Dendritic cell treated with granulocyte-macrophage colony-stimulating factor and Interleukin-4, amounts not matched to agents 40 ng/mL and 50 ng/mL, for 4 days (primary cell): ENCODE measurements at regions not wholly inside any gene's neighbourhood (a gene's known extent, or its start where the extent isn't known, plus 50 kb on each side); places are given as distances from the start of the nearest gene placed in this dataset.
"Not testable (repeated sequence)": the region's sequence is repeated elsewhere in the genome, so short reads cannot be mapped to it uniquely, and the experiment has no call there.

Source experiments
- H3K27ac Mint-ChIP-seq: one replicate; pipeline ENCODE4 v1.8.0; 2022; ENCODE audit warnings: mild to moderate bottlenecking, mixed read lengths
- H3K27me3 Mint-ChIP-seq: one replicate; pipeline ENCODE4 v1.8.0; 2022; ENCODE audit warnings: mild to moderate bottlenecking, mixed read lengths
- H3K36me3 Mint-ChIP-seq: one replicate; pipeline ENCODE4 v1.8.0; 2022; ENCODE audit warnings: low read depth, mixed read lengths
- H3K4me1 Mint-ChIP-seq: one replicate; pipeline ENCODE4 v1.8.0; 2022; ENCODE audit warnings: low read depth, mixed read lengths
- H3K4me3 Mint-ChIP-seq: one replicate; pipeline ENCODE4 v1.8.0; 2022; ENCODE audit warnings: mild to moderate bottlenecking, moderate library complexity, mixed read lengths
- H3K9me3 Mint-ChIP-seq: one replicate; pipeline ENCODE4 v1.8.0; 2022; ENCODE audit warnings: mixed read lengths
- intact Hi-C: fragments of 100-400 bp; cut with micrococcal nuclease; formaldehyde crosslinking; loops from one replicate; pipeline ENCODE4 v1.15.0; 2022

DNA sequence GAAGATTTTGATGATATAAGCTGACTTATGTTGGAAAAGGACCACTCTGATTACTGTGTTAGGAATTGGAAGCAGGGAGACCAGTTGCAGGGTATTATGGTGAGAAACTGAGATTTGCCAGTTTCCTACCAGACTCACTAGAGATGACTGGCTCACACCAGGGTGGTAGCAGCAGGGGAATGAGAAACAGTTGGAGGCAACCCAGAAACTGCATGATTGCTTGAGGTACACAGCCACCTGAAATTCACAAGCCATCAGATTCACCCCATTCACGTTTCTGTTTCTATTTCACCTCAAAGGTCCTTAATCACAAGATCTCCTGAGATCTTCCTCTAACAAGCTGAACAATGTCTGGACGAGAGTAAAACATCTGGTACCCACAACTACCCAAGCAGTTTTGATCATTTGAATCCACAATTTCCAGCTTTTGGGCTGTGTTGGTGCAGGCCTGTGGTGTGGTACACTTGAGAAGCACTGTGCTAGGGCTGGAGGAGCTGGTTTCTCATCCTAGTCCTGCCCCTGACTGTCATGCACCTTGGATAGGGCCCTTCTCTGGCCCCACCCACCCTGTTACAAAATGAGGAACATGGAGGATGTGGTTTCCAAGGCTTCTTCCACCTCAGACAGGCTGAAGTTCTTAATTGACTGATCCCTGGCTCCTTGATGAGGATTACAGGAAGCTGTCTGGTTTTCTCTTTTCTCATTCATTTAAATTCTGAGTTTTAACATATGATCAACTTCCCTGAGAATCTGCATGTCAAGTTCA, 233.4 kb downstream of the INSC start:
- intact Hi-C loops, result no loop called here
- no peaks in the 10 kb centered on the region for H3K4me1 Mint-ChIP-seq
- no peak overlapping the region for H3K27ac Mint-ChIP-seq
- no peaks in the 10 kb centered on the region for H3K27me3 Mint-ChIP-seq
- H3K9me3 Mint-ChIP-seq, result no peaks in the 10 kb centered on the region
- no peaks in the 10 kb centered on the region for H3K36me3 Mint-ChIP-seq
- no peak overlapping the region for H3K4me3 Mint-ChIP-seq

DNA sequence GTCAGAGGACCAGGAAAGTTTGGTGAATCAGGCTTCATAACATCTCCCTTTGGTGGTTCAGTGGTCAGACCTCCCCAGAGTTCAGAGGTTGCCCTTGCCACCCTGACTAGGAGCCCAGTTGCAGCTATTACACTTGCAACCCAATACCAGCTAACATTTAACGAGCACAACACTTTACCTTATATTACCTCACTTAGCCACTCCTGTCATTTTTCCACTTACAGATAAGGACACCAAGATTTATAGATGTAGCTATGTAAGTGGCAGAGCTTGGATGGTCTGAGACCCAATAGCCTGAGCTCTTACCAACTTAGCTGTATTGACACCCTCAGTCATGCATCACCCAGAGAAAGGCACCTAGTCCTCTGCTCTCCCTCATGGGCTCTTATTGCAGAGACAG, 234.7 kb downstream of the INSC start:
- intact Hi-C loops, result no loop called here
- Mint-ChIP-seq H3K4me3 (no peak overlapping the region), H3K27me3 (no peaks in the 10 kb centered on the region), H3K36me3 (no peaks in the 10 kb centered on the region), H3K4me1 (no peaks in the 10 kb centered on the region), H3K9me3 (no peaks in the 10 kb centered on the region), H3K27ac (no peak overlapping the region)

DNA sequence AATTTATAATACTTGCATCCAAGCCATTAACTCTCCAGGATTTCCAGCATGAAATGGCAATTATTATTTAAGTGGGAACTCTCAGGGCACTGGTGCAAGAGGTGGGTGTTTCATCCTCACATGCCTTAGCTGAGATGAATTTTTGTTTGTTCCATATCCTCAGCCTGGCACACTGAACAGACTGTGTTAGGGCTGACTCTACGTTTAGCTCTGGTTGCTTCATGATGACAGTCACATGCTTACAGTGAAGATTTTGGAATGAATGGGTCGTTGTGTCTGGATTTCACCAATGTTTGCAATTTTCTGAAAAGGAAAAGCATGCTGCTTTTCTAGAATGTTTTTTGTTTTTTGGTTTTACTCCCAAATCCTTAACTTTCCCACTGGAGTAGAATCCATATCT, 246.6 kb downstream of the INSC start:
- H3K36me3 Mint-ChIP-seq, result no peaks in the 10 kb centered on the region
- intact Hi-C loops, result no loop called here

GRCh38 chr11:15365286-15365685, 250.6 kb downstream of the INSC start:
- H3K27ac Mint-ChIP-seq, H3K27me3 Mint-ChIP-seq, H3K36me3 Mint-ChIP-seq, H3K9me3 Mint-ChIP-seq, intact Hi-C loops, H3K4me1 Mint-ChIP-seq, H3K4me3 Mint-ChIP-seq: not testable (repeated sequence)

More for the DNA sequence above, 246.6 kb downstream of the INSC start:
- Mint-ChIP-seq H3K4me1 (no peaks in the 10 kb centered on the region), H3K27ac (no peak overlapping the region), H3K4me3 (no peak overlapping the region), H3K27me3 (no peaks in the 10 kb centered on the region), H3K9me3 (no peaks in the 10 kb centered on the region)

GRCh38 chr11:15367695-15368094, 253.0 kb downstream of the INSC start:
- no peaks in the 10 kb centered on the region for H3K27me3 Mint-ChIP-seq
- H3K4me1 Mint-ChIP-seq, result no peaks in the 10 kb centered on the region
- intact Hi-C loops, result no loop called here
- no peak overlapping the region for H3K4me3 Mint-ChIP-seq
- H3K27ac Mint-ChIP-seq, result no peak overlapping the region
- H3K9me3 Mint-ChIP-seq, result no peaks in the 10 kb centered on the region
- H3K36me3 Mint-ChIP-seq, result no peaks in the 10 kb centered on the region

- no peaks in the 10 kb centered on the region for H3K27me3 Mint-ChIP-seq
- H3K36me3 Mint-ChIP-seq, result no peaks in the 10 kb centered on the region
- no peak overlapping the region for H3K4me3 Mint-ChIP-seq
- peaks cover 10% of the 10 kb centered on the region for H3K9me3 Mint-ChIP-seq
- no peaks in the 10 kb centered on the region for H3K4me1 Mint-ChIP-seq
- no peak overlapping the region for H3K27ac Mint-ChIP-seq
- intact Hi-C loops, result no loop called here
Measured at GRCh38 chr11:15370495-15371147, 255.9 kb downstream of the INSC start.

DNA sequence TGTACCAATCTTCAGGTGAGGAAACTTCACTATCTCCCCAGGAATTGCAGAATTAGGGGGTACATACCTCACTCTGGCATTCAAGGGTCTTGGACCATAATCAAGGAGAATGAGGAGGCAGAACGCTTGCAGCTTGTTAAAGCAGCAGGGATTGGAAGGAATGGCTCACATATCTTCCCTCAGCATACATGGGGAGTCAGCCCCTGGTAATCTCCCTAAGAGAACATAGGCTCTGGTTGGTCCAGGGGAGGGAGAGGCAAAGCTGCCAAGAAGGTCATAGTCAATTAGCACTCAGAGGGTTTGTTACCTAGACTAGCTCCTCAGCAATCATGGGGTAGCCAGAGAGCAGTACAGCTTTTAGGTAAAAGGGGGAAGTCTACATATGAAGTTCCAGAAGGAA, 256.8 kb downstream of the INSC start:
- Mint-ChIP-seq H3K27ac (no peak overlapping the region), H3K36me3 (no peaks in the 10 kb centered on the region), H3K4me1 (no peaks in the 10 kb centered on the region), H3K9me3 (peaks cover 19% of the 10 kb centered on the region), H3K4me3 (no peak overlapping the region), H3K27me3 (no peaks in the 10 kb centered on the region)
- intact Hi-C loops, result no loop called here

GRCh38 chr11:15374418-15374817, 259.7 kb downstream of the INSC start:
- H3K4me1 Mint-ChIP-seq, result no peaks in the 10 kb centered on the region
- no peak overlapping the region for H3K27ac Mint-ChIP-seq
- H3K9me3 Mint-ChIP-seq, result peaks cover 45% of the 10 kb centered on the region
- no peaks in the 10 kb centered on the region for H3K36me3 Mint-ChIP-seq
- intact Hi-C loops, result no loop called here
- no peaks in the 10 kb centered on the region for H3K27me3 Mint-ChIP-seq
- no peak overlapping the region for H3K4me3 Mint-ChIP-seq

GRCh38 chr11:15378941-15379340, 264.2 kb downstream of the INSC start:
- Mint-ChIP-seq H3K4me1 (no peaks in the 10 kb centered on the region), H3K9me3 (peaks cover 45% of the 10 kb centered on the region), H3K4me3 (no peak overlapping the region), H3K27ac (no peak overlapping the region), H3K27me3 (no peaks in the 10 kb centered on the region), H3K36me3 (no peaks in the 10 kb centered on the region)
- intact Hi-C loops, result no loop called here

DNA sequence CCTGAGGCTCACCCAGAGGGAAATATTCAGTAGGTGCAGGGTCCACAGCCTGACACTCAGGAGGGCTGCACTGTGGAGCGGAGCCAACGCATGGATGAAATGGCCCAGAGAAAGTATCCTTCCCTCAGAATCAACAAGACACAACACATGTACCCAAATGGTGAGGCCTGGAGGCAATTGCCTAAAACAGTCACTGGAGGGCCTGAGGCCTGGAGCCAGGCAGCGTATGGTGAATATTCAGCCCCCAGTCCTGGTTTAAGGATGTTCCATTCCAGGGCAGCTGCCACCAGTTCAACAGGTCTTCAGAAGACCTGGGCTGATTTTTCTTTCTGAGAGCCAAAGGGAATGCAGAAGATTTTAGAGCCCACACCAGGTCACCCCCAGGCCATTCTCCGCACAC, 264.8 kb downstream of the INSC start:
- Mint-ChIP-seq H3K4me1 (no peaks in the 10 kb centered on the region), H3K27me3 (no peaks in the 10 kb centered on the region), H3K27ac (no peak overlapping the region), H3K4me3 (no peak overlapping the region), H3K36me3 (no peaks in the 10 kb centered on the region), H3K9me3 (peaks cover 45% of the 10 kb centered on the region)
- intact Hi-C loops, result no loop called here

GRCh38 chr11:15390857-15391256, 276.1 kb downstream of the INSC start:
- no peak overlapping the region for H3K27ac Mint-ChIP-seq
- H3K27me3 Mint-ChIP-seq, result no peaks in the 10 kb centered on the region
- H3K36me3 Mint-ChIP-seq, result no peaks in the 10 kb centered on the region
- no peaks in the 10 kb centered on the region for H3K4me1 Mint-ChIP-seq
- intact Hi-C loops, result no loop called here
- peaks cover 32% of the 10 kb centered on the region for H3K9me3 Mint-ChIP-seq
- H3K4me3 Mint-ChIP-seq, result no peak overlapping the region

- no peak overlapping the region for H3K27ac Mint-ChIP-seq
Measured at GRCh38 chr11:15396778-15397177, 282.1 kb downstream of the INSC start.

DNA sequence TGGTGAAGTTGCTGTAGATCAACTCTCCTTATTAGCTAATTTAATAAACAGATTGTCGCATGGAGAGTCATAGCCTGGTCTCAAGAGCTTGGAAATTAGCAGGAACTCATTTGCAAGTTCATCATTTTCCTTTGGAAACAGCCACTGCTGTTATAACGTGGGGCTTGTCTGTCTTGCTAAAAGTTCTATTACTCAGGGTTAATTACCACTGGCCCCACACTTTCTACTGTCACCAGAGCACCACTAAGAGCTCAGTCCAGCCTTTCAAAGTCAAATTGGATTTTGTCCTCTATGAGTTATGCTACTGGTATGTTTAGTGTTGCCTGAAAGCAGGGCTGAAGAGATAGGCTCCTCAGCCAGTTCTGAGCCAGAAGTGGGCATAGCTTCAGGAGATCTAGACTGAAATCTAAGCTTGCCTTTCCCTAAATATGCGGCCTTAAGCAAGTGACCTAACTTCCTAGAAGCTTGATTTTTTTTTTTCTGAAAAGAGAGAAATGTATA, 292.2 kb downstream of the INSC start:
- intact Hi-C loops, result no loop called here
- Mint-ChIP-seq H3K36me3 (no peaks in the 10 kb centered on the region), H3K27ac (no peak overlapping the region), H3K9me3 (peaks cover 31% of the 10 kb centered on the region), H3K27me3 (no peaks in the 10 kb centered on the region), H3K4me3 (no peak overlapping the region), H3K4me1 (no peaks in the 10 kb centered on the region)

More at GRCh38 chr11:15396778-15397177, 282.1 kb downstream of the INSC start:
- Mint-ChIP-seq H3K9me3 (peaks cover 42% of the 10 kb centered on the region), H3K4me1 (no peaks in the 10 kb centered on the region), H3K4me3 (no peak overlapping the region), H3K27me3 (no peaks in the 10 kb centered on the region), H3K36me3 (no peaks in the 10 kb centered on the region)
- intact Hi-C loops, result no loop called here

DNA sequence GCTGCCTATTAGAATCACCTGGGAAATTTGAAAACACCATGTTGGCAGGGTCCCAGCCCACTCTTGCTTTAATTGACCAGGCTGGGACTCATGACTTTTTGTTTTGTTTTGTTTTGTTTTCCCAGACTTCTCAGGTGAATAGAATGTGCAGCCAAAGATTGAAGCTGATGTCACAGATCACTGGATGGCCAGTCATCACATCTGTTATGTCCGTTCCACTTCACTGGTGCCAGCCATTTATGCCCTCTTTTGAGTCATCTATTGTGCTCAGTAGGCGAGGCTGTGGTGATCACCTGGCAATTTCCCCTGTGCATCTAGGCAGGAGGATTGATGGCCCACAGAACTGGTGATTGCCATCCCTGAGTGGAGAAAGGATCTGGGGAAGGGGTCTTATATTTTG, 297.3 kb downstream of the INSC start:
- Mint-ChIP-seq H3K4me3 (no peak overlapping the region), H3K9me3 (peaks cover 28% of the 10 kb centered on the region), H3K27ac (no peak overlapping the region), H3K4me1 (no peaks in the 10 kb centered on the region), H3K27me3 (no peaks in the 10 kb centered on the region), H3K36me3 (no peaks in the 10 kb centered on the region)
- intact Hi-C loops, result no loop called here
